SK-N-SH (cell line): ENCODE measurements at regions not wholly inside any gene's neighbourhood (a gene's known extent, or its start where the extent isn't known, plus 50 kb on each side); places are given as distances from the start of the nearest gene placed in this dataset.

Experiments
- CTCF ChIA-PET: fragments of 300-600, 350-600 bp; formaldehyde crosslinking; extraction: SDS; loops from one replicate; lab custom pipeline; 2021; lab: Yijun Ruan, JAX
- POLR2A ChIA-PET: fragments of 350-600 bp; sonication (Branson Sonifier 250); formaldehyde crosslinking; extraction: SDS; loops from one replicate; lab custom pipeline; 2020; ENCODE audit warnings: antibody characterized with exemption, inconsistent platforms; lab: Yijun Ruan, JAX
- DNase-seq: peaks from one replicate; pipeline ENCODE4 v3.0.0; 2012
- H2AFZ ChIP-seq: fragments of 200-600 bp; sonication (generic); 2 replicates; pipeline ENCODE4 v1.8.1; 2016; ENCODE audit warnings: antibody characterized with exemption, mild to moderate bottlenecking, low read depth
- H3F3A ChIP-seq: fragments of 200-600 bp; sonication (generic); replicated peaks from 2 replicates; pipeline ENCODE3; 2016; ENCODE audit warnings: antibody characterized with exemption, mild to moderate bottlenecking; ENCODE audit not compliant: insufficient read depth
- H3K27ac ChIP-seq, 2 experiments: fragments of 200-500 bp in 1 of 2; fragments of 200-600 bp in 1 of 2; sonication (Bioruptor generic) in 1 of 2; sonication (generic), shearing (Covaris generic) in 1 of 2; 2 replicates each; pipeline versions ENCODE4 v1.5.1 to v1.6.1; 2014 to 2016; ENCODE audit warnings: low read depth in 2 of 2, inconsistent platforms in 1 of 2, low read length in 1 of 2, mild to moderate bottlenecking in 1 of 2, mixed read lengths in 1 of 2
- H3K27me3 ChIP-seq: fragments of 200-600 bp; sonication (generic), shearing (Covaris generic); 2 replicates; pipeline ENCODE4 v1.6.1; 2016; ENCODE audit warnings: mixed run types; ENCODE audit not compliant: insufficient read depth
- H3K36me3 ChIP-seq, 2 experiments: fragments of 200-500 bp in 1 of 2; fragments of 200-600 bp in 1 of 2; sonication (Bioruptor generic) in 1 of 2; sonication (generic) in 1 of 2; replicated peaks in 1 of 2; 2 replicates each; pipeline versions ENCODE3 to v1.5.1; 2014 to 2016; ENCODE audit warnings: low read length in 1 of 2, mild to moderate bottlenecking in 1 of 2; ENCODE audit not compliant: insufficient read depth in 2 of 2, control insufficient read depth in 1 of 2
- H3K4me1 ChIP-seq, 2 experiments: fragments of 200-500 bp in 1 of 2; fragments of 200-600 bp in 1 of 2; sonication (Bioruptor generic) in 1 of 2; sonication (generic), shearing (Covaris generic) in 1 of 2; 2 replicates each; pipeline versions ENCODE4 v1.5.1 to v1.6.1; 2014 to 2016; ENCODE audit warnings: low read depth in 1 of 2, low read length in 1 of 2, mixed run types in 1 of 2; ENCODE audit not compliant: insufficient read depth in 2 of 2, control insufficient read depth in 1 of 2
- H3K4me2 ChIP-seq: fragments of 200-600 bp; sonication (generic), shearing (Covaris generic); 2 replicates; pipeline ENCODE4 v1.6.1; 2017; ENCODE audit warnings: mixed run types
- H3K4me3 ChIP-seq, 2 experiments: fragments of 200-500 bp in 1 of 2; fragments of 200-600 bp in 1 of 2; sonication (Bioruptor generic) in 1 of 2; sonication (generic), shearing (Covaris generic) in 1 of 2; 2 replicates each; pipeline versions ENCODE4 v1.5.1 to v1.8.1; 2014 to 2016; ENCODE audit warnings: low read depth in 2 of 2, inconsistent platforms in 1 of 2, low read length in 1 of 2, mild to moderate bottlenecking in 1 of 2, mixed read lengths in 1 of 2, moderate library complexity in 1 of 2
- H3K79me2 ChIP-seq: fragments of 200-600 bp; sonication (generic); 2 replicates; pipeline ENCODE4 v1.8.1; 2017; ENCODE audit warnings: mild to moderate bottlenecking; ENCODE audit not compliant: insufficient read depth
- H3K9ac ChIP-seq: fragments of 200-600 bp; sonication (generic); 2 replicates; pipeline ENCODE4 v1.6.1; 2017; ENCODE audit warnings: mixed run types
- H3K9me2 ChIP-seq: fragments of 200-600 bp; sonication (generic); 2 replicates; pipeline ENCODE4 v1.6.1; 2017; ENCODE audit warnings: mixed run types
- H3K9me3 ChIP-seq: fragments of 200-600 bp; sonication (generic); 2 replicates; pipeline ENCODE4 v1.6.1; 2017; ENCODE audit warnings: mixed run types, mild to moderate bottlenecking, moderate library complexity
- H4K20me1 ChIP-seq: fragments of 200-600 bp; sonication (generic); 2 replicates; pipeline ENCODE4 v1.6.1; 2017; ENCODE audit warnings: mild to moderate bottlenecking, mixed run types; ENCODE audit not compliant: insufficient read depth
- CHD2 ChIP-seq: fragments of 150-350 bp; IDR thresholded peaks from 2 replicates; pipeline ENCODE4 v1.6.1; 2018; ENCODE audit warnings: low read length; ENCODE audit not compliant: partially characterized antibody
- ELF1 ChIP-seq: IDR thresholded peaks from 2 replicates; pipeline ENCODE4 v1.4.0; 2012
- EP300 ChIP-seq, 2 experiments: IDR thresholded peaks; 2 replicates each; pipeline versions ENCODE4 v1.4.0 to v1.6.1; 2012; ENCODE audit warnings: borderline replicate concordance in 1 of 2, low read depth in 1 of 2, low read length in 1 of 2
- FOSL2 ChIP-seq: IDR thresholded peaks from 2 replicates; pipeline ENCODE4 v1.4.0; 2012; ENCODE audit warnings: low read depth, mild to moderate bottlenecking, moderate library complexity, borderline replicate concordance
- GABPA ChIP-seq: IDR thresholded peaks from 2 replicates; pipeline ENCODE4 v1.4.0; 2012; ENCODE audit warnings: low read depth, mild to moderate bottlenecking
- GATA2 ChIP-seq: sonication (generic); formaldehyde crosslinking; IDR thresholded peaks from 2 replicates; pipeline ENCODE4 v1.5.0; 2020; ENCODE audit warnings: mild to moderate bottlenecking, missing genetic modification reagents
- NFIC ChIP-seq: IDR thresholded peaks from 2 replicates; pipeline ENCODE4 v1.4.0; 2012; ENCODE audit warnings: borderline replicate concordance
- RCOR1 ChIP-seq: fragments of 150-350 bp; IDR thresholded peaks from 2 replicates; pipeline ENCODE4 v1.6.1; 2017; ENCODE audit warnings: antibody characterized with exemption, low read length
- REST ChIP-seq: IDR thresholded peaks from 2 replicates; pipeline ENCODE4 v1.6.1; 2012; ENCODE audit warnings: mild to moderate bottlenecking, low read depth, low read length, moderate library complexity
- RXRA ChIP-seq: IDR thresholded peaks from 2 replicates; pipeline ENCODE4 v1.4.0; 2012; ENCODE audit warnings: low read depth, mild to moderate bottlenecking, borderline replicate concordance
- SIN3A ChIP-seq: IDR thresholded peaks from 2 replicates; pipeline ENCODE4 v1.6.1; 2012; ENCODE audit warnings: low read depth, mild to moderate bottlenecking, low read length, moderate library complexity, borderline replicate concordance
- SMC3 ChIP-seq: IDR thresholded peaks from 2 replicates; pipeline ENCODE4 v1.6.1; 2012; ENCODE audit warnings: low read depth, low read length, improper control_type of control experiment
- TAF1 ChIP-seq: IDR thresholded peaks from 2 replicates; pipeline ENCODE4 v1.6.1; 2012; ENCODE audit warnings: low read depth, mild to moderate bottlenecking, low read length, moderate library complexity, borderline replicate concordance
- USF1 ChIP-seq: IDR thresholded peaks from 2 replicates; pipeline ENCODE4 v1.4.0; 2012; ENCODE audit warnings: low read depth, borderline replicate concordance
- USF2 ChIP-seq: fragments of 150-350 bp; IDR thresholded peaks from 2 replicates; pipeline ENCODE4 v1.6.1; 2017; ENCODE audit warnings: antibody characterized with exemption, low read length, low read depth, borderline replicate concordance
- WGBS: methylation state at CpG from one replicate; pipeline ENCODE4 v1.1.6; 2017; ENCODE audit warnings: low lambda C conversion rate; 5-methylcytosine and 5-hydroxymethylcytosine counted together
- TF ChIP-seq, protein P1 (sequence below): IDR thresholded peaks from 2 replicates; pipeline ENCODE4; 2012

GRCh38 chr13:95479731-95480130 is 72.8 kb upstream of the CLDN10 start:
- DNase-seq: no peak
- H3K4me3 ChIP-seq: no peak overlapping the region
- no peak overlapping the region for H2AFZ ChIP-seq
- peaks cover 0 to 9% of the 10 kb centered on the region in 2 experiments; a peak in 1 of 4 replicates for H3K4me1 ChIP-seq
- no peak overlapping the region for H3K27ac ChIP-seq
- H3K79me2 ChIP-seq: no peaks in the 10 kb centered on the region
- POLR2A ChIA-PET: no interaction called here
- no peaks in the 10 kb centered on the region for H4K20me1 ChIP-seq
- H3K27me3 ChIP-seq: no peaks in the 10 kb centered on the region
- TF ChIP-seq NFIC (no peak), RCOR1 (no peak), CHD2 (no peak), GABPA (no peak), ELF1 (no peak), FOSL2 (no peak), EP300 (IDR thresholded peaks at IDR 0.05; ENCODE audit: borderline replicate concordance in 1 of 2, low read depth in 1 of 2, low read length in 1 of 2) (no peak), TAF1 (no peak), GATA2 (CRISPR knock-in tag) (no peak), USF2 (no peak), SMC3 (no peak), REST (no peak), SIN3A (no peak), RXRA (no peak), USF1 (no peak)
- TF ChIP-seq, protein P1, sequence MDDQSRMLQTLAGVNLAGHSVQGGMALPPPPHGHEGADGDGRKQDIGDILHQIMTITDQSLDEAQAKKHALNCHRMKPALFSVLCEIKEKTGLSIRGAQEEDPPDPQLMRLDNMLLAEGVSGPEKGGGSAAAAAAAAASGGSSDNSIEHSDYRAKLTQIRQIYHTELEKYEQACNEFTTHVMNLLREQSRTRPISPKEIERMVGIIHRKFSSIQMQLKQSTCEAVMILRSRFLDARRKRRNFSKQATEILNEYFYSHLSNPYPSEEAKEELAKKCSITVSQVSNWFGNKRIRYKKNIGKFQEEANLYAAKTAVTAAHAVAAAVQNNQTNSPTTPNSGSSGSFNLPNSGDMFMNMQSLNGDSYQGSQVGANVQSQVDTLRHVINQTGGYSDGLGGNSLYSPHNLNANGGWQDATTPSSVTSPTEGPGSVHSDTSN: no peak
- H3K9me2 ChIP-seq: no peaks in the 10 kb centered on the region
- no peaks in the 10 kb centered on the region for H3K9me3 ChIP-seq
- no peak overlapping the region for H3K9ac ChIP-seq
- no peaks in the 10 kb centered on the region for H3F3A ChIP-seq
- 92% methylated on average over 2 of the region's 2 CpGs for WGBS
- CTCF ChIA-PET: interaction anchor here (0.7 to 8.8 kb wide), 9 partner anchors 10 to 290 kb away, joined by 3 to 56 read pairs (median 3); no protein-coding TSS in a partner anchor
- no peaks in the 10 kb centered on the region for H3K36me3 ChIP-seq
- H3K4me2 ChIP-seq: no peak overlapping the region
